HepG2 (cell line): ENCODE measurements at regions not wholly inside any gene's neighbourhood (a gene's known extent, or its start where the extent isn't known, plus 50 kb on each side); places are given as distances from the start of the nearest gene placed in this dataset.
A peak's percentile ranks its signal among the peaks of the same experiment; 100 is the strongest.

ENCODE experiments used
- ATAC-seq: fragments of 200-7000 bp; cut with Tn5 transposase; 3 replicates; pipeline ENCODE4 v1.9.1; 2020; ENCODE audit warnings: mild to moderate bottlenecking, moderate library complexity
- BruUV-seq: library from RNA; stranded (reverse); fragments of 400-500 nt; replicated peaks from 2 replicates; lab custom pipeline; 2021; lab: Mats Ljungman, UMichigan
- CTCF ChIA-PET: fragments of 300-600 bp; formaldehyde crosslinking; extraction: SDS; loops from one replicate; lab custom pipeline; 2021; ENCODE audit warnings: low total read pairs, inconsistent platforms, low intra/inter-chr PET ratio; lab: Yijun Ruan, JAX
- POLR2A ChIA-PET: fragments of 350-600 bp; sonication (Branson Sonifier 250); formaldehyde crosslinking; loops from one replicate; lab custom pipeline; 2020; ENCODE audit warnings: antibody characterized with exemption, inconsistent platforms; lab: Yijun Ruan, JAX
- DNase-seq: peaks from one replicate; pipeline ENCODE4 v3.0.0-alpha.2; 2015; ENCODE audit warnings: low spot score
- FAIRE-seq: peaks from 3 replicates; lab custom pipeline; 2011; peaks lifted over from hg19 to GRCh38; lab: Jason Lieb, UNC
- H2AFZ ChIP-seq: one replicate; pipeline ENCODE4 v1.6.1; 2011; ENCODE audit warnings: low read length, inconsistent platforms
- H3K27ac ChIP-seq: fragments of 300-600 bp; 3 replicates; pipeline ENCODE4 v1.8.0; 2011; ENCODE audit warnings: mixed run types, mild to moderate bottlenecking, mixed read lengths, low read length, inconsistent platforms; ENCODE audit not compliant: insufficient read depth; ENCODE audit errors: extremely low read length
- H3K27me3 ChIP-seq, 2 experiments: fragments of 200-600 bp in 1 of 2; 2 replicates in 1 of 2; 3 replicates in 1 of 2; pipeline versions ENCODE4 v1.6.0 to v1.8.0; 2011; ENCODE audit warnings: low read length in 2 of 2, mild to moderate bottlenecking in 2 of 2, moderate library complexity in 2 of 2, inconsistent platforms in 1 of 2; ENCODE audit not compliant: insufficient read depth in 2 of 2, control insufficient read depth in 1 of 2
- H3K36me3 ChIP-seq, 2 experiments: fragments of 200-600 bp in 1 of 2; replicated peaks in 1 of 2; 2 replicates in 1 of 2; 3 replicates in 1 of 2; pipeline versions ENCODE4 v1.5.1 to v1.8.0; 2011; ENCODE audit warnings: low read length in 2 of 2, inconsistent platforms in 1 of 2; ENCODE audit not compliant: insufficient read depth in 2 of 2, control insufficient read depth in 1 of 2
- H3K4me1 ChIP-seq: 2 replicates; pipeline ENCODE4 v1.5.1; 2012; ENCODE audit warnings: low read length, inconsistent platforms; ENCODE audit not compliant: insufficient read depth
- H3K4me2 ChIP-seq: 2 replicates; pipeline ENCODE4 v1.6.0; 2011; ENCODE audit warnings: low read depth, low read length, inconsistent platforms
- H3K4me3 ChIP-seq, 3 experiments: fragments of 200-600 bp in 1 of 3; sonication (generic), shearing (Covaris generic) in 1 of 3; replicated peaks in 1 of 3; 2 replicates each; pipeline ENCODE4 v1.5.1; 2011 to 2016; ENCODE audit warnings: low read length in 3 of 3, inconsistent platforms in 2 of 3, low read depth in 2 of 3, mild to moderate bottlenecking in 2 of 3, control low read depth in 1 of 3, mixed read lengths in 1 of 3; ENCODE audit not compliant: insufficient read depth in 1 of 3
- H3K79me2 ChIP-seq: one replicate; pipeline ENCODE4 v1.6.1; 2011; ENCODE audit warnings: low read length, inconsistent platforms; ENCODE audit not compliant: insufficient read depth
- H3K9ac ChIP-seq: 2 replicates; pipeline ENCODE4 v1.6.0; 2011; ENCODE audit warnings: mild to moderate bottlenecking, low read depth, low read length, inconsistent platforms; ENCODE audit not compliant: insufficient read depth
- H3K9me3 ChIP-seq: 2 replicates; pipeline ENCODE4 v1.5.1; 2012; ENCODE audit warnings: mild to moderate bottlenecking, low read length
- H4K20me1 ChIP-seq: 2 replicates; pipeline ENCODE4 v1.6.0; 2011; ENCODE audit warnings: inconsistent platforms, mild to moderate bottlenecking, low read length, moderate library complexity; ENCODE audit not compliant: insufficient read depth
- CREM ChIP-seq, 2 experiments: sonication (generic) in 1 of 2; formaldehyde crosslinking in 1 of 2; IDR thresholded peaks; 2 replicates each; pipeline versions ENCODE4 v1.4.0 to v1.6.1; 2016 to 2020; ENCODE audit warnings: antibody characterized with exemption in 1 of 2, mild to moderate bottlenecking in 1 of 2, missing genetic modification reagents in 1 of 2
- HMG20B ChIP-seq: conservative IDR thresholded peaks from 2 replicates; pipeline ENCODE4 v1.6.1; 2016; ENCODE audit warnings: missing genetic modification reagents, missing compliant biosample characterization
- PAWR ChIP-seq: sonication (generic); formaldehyde crosslinking; IDR thresholded peaks from 2 replicates; pipeline ENCODE4 v1.4.0; 2020; ENCODE audit warnings: missing genetic modification reagents, mild to moderate bottlenecking, borderline replicate concordance
- PCBP2 ChIP-seq: fragments of 200-400 bp; formaldehyde crosslinking; optimal IDR thresholded peaks from 2 replicates; pipeline ENCODE3; 2018; ENCODE audit warnings: low read length, low read depth; ENCODE audit not compliant: poor library complexity, severe bottlenecking
- RBFOX2 ChIP-seq: fragments of 200-400 bp; formaldehyde crosslinking; IDR thresholded peaks from 2 replicates; pipeline ENCODE4 v1.6.1; 2017; ENCODE audit warnings: low read depth, mild to moderate bottlenecking, low read length
- ZFAT ChIP-seq: sonication (generic); formaldehyde crosslinking; conservative IDR thresholded peaks from 2 replicates; pipeline ENCODE4 v1.8.1; 2023; ENCODE audit warnings: missing genetic modification reagents, inconsistent platforms
- ZNF75D ChIP-seq: sonication (generic); formaldehyde crosslinking; IDR thresholded peaks from 2 replicates; pipeline ENCODE4 v1.8.1; 2023; ENCODE audit warnings: missing genetic modification reagents, mild to moderate bottlenecking, borderline replicate concordance
- ZNF850 ChIP-seq: sonication (generic); formaldehyde crosslinking; conservative IDR thresholded peaks from 2 replicates; pipeline ENCODE4 v1.9.0; 2021; ENCODE audit warnings: mild to moderate bottlenecking, missing genetic modification reagents
- WGBS: methylation state at CpG from one replicate; pipeline ENCODE4 v1.1.6; 2017; ENCODE audit warnings: low lambda C conversion rate; 5-methylcytosine and 5-hydroxymethylcytosine counted together
- in situ Hi-C: cut with HindIII; loops from 2 replicates; pipeline ENCODE4 v1.10.0; 2017; ENCODE audit warnings: low pct_unique_long_range_greater_than_20kb; ENCODE audit not compliant: extremely low pct_ligation_motif_present
- intact Hi-C: fragments of 100-400 bp; cut with micrococcal nuclease; formaldehyde crosslinking; loops from one replicate; pipeline ENCODE4 v1.10.0; 2022; ENCODE audit not compliant: unreplicated experiment

GRCh38 chr2:118320658-118321057 lies 232.4 kb downstream of the INSIG2 start (continued):
- TF ChIP-seq HMG20B (no peak), RBFOX2 (no peak)
- TF ChIP-seq, all 625 proteins: peak for 0

- intact Hi-C loops: loop anchor here (10.0 kb wide), 1 partner anchor 95 kb away; no protein-coding TSS in a partner anchor
- H4K20me1 ChIP-seq: no peaks in the 10 kb centered on the region
- H3K27ac ChIP-seq: no peak overlapping the region
- H3K4me3 ChIP-seq: no peak overlapping the region
- ATAC-seq (no peak), DNase-seq (no peak), FAIRE-seq (no peak)
- no peak overlapping the region for H3K4me2 ChIP-seq
- H3K27me3 ChIP-seq: no peaks in the 10 kb centered on the region
- H3K79me2 ChIP-seq: no peaks in the 10 kb centered on the region
- ChIA-PET CTCF (no interaction called here), POLR2A (no interaction called here)
- no peaks in the 10 kb centered on the region for H3K9me3 ChIP-seq
- H2AFZ ChIP-seq: no peak overlapping the region
- no peak overlapping the region for H3K9ac ChIP-seq
- WGBS: 66% methylated on average over 6 of the region's 6 CpGs
- no TSS peak for BruUV-seq
- in situ Hi-C loops: no loop called here
- no peaks in the 10 kb centered on the region for H3K36me3 ChIP-seq
- peaks cover 10% of the 10 kb centered on the region for H3K4me1 ChIP-seq
- TF ChIP-seq CREM (IDR thresholded peaks at IDR 0.05) (no peak), CREM (CRISPR knock-in tag; IDR thresholded peaks at IDR 0.05) (no peak), ZNF75D (CRISPR knock-in tag) (no peak), PAWR (CRISPR knock-in tag) (no peak), ZFAT (CRISPR knock-in tag) (no peak)
Observed at GRCh38 chr2:118320196-118320595, 231.9 kb downstream of the INSIG2 start.

DNA sequence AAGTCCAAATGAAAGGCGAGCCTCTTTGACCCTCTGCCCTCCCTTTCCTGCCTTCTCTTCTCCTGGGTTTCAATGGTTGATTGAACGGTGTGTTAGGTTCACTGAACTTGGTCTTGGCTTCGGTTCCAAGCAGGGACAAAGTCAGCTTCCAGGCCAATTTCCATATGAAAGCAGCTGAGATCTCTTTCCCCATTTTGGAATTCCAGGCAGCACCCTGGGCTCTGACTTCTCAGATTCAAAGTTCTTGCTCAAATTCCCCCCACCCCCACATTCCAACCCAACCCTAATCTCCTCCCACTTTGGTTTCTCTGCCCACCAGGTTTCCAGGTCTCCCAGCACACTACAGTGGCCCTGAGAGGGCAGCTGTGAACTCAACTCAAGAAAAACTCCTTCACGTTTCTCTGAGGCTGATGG lies 231.0 kb downstream of the INSIG2 start:
- ATAC-seq: no peak
- Histone ChIP-seq H3K9ac (no peak overlapping the region), H3K4me1 (peaks cover 10% of the 10 kb centered on the region), H3K4me2 (no peak overlapping the region)
- intact Hi-C loops: no loop called here
- WGBS: 2% methylated on average over 4 of the region's 4 CpGs
- peak; percentile 30 for TF ChIP-seq PCBP2
- no peak for TF ChIP-seq ZNF850 (CRISPR knock-in tag)
- TF ChIP-seq, all 625 proteins: peak for 1
- BruUV-seq: no TSS peak
- Histone ChIP-seq H3K4me3 (no peak overlapping the region), H4K20me1 (no peaks in the 10 kb centered on the region), H3K27me3 (no peaks in the 10 kb centered on the region), H3K79me2 (no peaks in the 10 kb centered on the region), H3K36me3 (no peaks in the 10 kb centered on the region), H2AFZ (no peak overlapping the region), H3K9me3 (no peaks in the 10 kb centered on the region), H3K27ac (no peak overlapping the region)
- DNase-seq: no peak
- CTCF ChIA-PET: no interaction called here
- FAIRE-seq: no peak
- in situ Hi-C loops: no loop called here
- POLR2A ChIA-PET: no interaction called here
